ENCODE measurements at regions not wholly inside any gene's neighbourhood (a gene's known extent, or its start where the extent isn't known, plus 50 kb on each side); places are given as distances from the start of the nearest gene placed in this dataset.
A peak's percentile ranks its signal among the peaks of the same experiment; 100 is the strongest.

DNA sequence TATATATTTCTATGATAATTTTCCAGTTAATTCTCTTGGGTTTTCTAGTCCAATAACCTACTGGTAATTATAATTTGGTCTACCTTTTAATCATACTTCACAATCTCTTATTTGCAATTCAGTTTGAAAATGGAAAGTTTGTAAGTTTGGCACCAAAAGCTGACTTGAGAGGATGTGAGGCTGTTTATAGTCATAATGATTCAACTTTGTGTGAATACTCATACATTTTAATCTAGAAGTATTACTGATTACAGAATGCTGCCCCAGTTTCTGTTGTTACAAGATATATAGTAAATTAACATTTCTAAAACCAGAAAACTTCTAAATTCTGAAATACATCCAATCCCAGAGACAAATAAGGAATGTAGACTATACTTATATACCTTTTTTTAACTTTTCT, 158.2 kb downstream of the SLC38A4 start:
- no peak for DNase-seq (ENCODE audit: low read depth)
- no peak overlapping the region for H3K4me3 ChIP-seq (ENCODE audit: low read depth, low read length)
- TF ChIP-seq, protein P1, sequence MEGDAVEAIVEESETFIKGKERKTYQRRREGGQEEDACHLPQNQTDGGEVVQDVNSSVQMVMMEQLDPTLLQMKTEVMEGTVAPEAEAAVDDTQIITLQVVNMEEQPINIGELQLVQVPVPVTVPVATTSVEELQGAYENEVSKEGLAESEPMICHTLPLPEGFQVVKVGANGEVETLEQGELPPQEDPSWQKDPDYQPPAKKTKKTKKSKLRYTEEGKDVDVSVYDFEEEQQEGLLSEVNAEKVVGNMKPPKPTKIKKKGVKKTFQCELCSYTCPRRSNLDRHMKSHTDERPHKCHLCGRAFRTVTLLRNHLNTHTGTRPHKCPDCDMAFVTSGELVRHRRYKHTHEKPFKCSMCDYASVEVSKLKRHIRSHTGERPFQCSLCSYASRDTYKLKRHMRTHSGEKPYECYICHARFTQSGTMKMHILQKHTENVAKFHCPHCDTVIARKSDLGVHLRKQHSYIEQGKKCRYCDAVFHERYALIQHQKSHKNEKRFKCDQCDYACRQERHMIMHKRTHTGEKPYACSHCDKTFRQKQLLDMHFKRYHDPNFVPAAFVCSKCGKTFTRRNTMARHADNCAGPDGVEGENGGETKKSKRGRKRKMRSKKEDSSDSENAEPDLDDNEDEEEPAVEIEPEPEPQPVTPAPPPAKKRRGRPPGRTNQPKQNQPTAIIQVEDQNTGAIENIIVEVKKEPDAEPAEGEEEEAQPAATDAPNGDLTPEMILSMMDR (IDR thresholded peaks at IDR 0.05; ENCODE audit: low read depth, low read length) = no peak
- TF ChIP-seq, protein P2, sequence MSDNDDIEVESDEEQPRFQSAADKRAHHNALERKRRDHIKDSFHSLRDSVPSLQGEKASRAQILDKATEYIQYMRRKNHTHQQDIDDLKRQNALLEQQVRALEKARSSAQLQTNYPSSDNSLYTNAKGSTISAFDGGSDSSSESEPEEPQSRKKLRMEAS (IDR thresholded peaks at IDR 0.05; ENCODE audit: low read depth, low read length) = no peak
- TF ChIP-seq MYC (IDR thresholded peaks at IDR 0.05; ENCODE audit: low read depth, low read length) (no peak), POLR2A (IDR thresholded peaks at IDR 0.05; ENCODE audit: extremely low read depth, insufficient read length) (no peak)

DNA sequence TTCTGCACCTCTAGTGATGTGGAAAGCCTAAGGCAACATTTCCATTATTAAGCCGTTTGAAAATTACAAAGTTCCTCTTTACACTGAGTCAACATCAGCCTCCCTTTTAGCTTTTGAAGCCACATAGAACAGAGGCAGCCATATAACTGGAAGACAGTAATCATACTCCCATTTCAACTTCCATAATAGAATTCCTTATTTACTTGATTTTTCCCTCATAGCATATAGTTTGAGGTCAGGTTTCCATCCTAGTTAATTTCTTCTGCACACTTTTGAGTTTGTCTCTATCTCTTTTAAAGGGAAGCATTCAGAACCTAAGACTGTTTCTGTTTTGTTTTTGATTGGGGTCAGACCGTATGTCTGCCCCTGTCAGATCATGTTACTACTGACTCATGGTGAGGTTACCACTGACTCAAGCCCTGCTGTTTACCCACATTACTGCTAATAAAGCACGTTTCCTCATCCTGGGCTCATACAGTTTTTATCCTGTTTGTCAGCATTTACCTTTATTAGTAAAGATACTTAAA, 161.0 kb downstream of the SLC38A4 start:
- DNase-seq (ENCODE audit: low read depth) = peak; percentile 87
- peak overlapping the region; percentile 59 for H3K4me3 ChIP-seq (ENCODE audit: low read depth, low read length)
- TF ChIP-seq, protein P2 (IDR thresholded peaks at IDR 0.05; ENCODE audit: low read depth, low read length) = peak; percentile 91
- no peak for TF ChIP-seq POLR2A (IDR thresholded peaks at IDR 0.05; ENCODE audit: extremely low read depth, insufficient read length)
- TF ChIP-seq, protein P1 (IDR thresholded peaks at IDR 0.05; ENCODE audit: low read depth, low read length) = no peak
- peak; percentile 92 for TF ChIP-seq MYC (IDR thresholded peaks at IDR 0.05; ENCODE audit: low read depth, low read length)

DNA sequence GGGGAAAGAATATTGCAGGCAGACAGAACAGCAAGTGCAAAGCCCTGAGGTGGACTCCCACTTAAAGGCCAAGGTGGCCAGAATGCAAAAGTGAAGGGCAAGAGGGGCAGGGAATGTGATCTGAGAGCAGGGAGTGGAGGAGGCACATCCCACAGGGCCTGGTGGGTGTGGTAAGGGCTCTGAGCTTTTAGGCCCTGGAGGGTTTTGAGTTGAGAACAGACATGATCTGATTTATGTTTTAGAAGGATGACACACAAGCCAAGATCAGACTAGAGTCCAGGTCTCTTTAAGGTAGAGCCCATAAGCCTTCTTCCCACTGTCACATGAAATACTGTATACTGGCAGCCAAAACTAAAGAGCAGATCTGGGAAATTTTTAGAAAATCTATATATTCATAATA, 162.5 kb downstream of the SLC38A4 start:
- TF ChIP-seq, protein P1 (IDR thresholded peaks at IDR 0.05; ENCODE audit: low read depth, low read length) = no peak
- TF ChIP-seq MYC (IDR thresholded peaks at IDR 0.05; ENCODE audit: low read depth, low read length) (no peak), POLR2A (IDR thresholded peaks at IDR 0.05; ENCODE audit: extremely low read depth, insufficient read length) (no peak)
- TF ChIP-seq, protein P2 (IDR thresholded peaks at IDR 0.05; ENCODE audit: low read depth, low read length) = no peak
- DNase-seq (ENCODE audit: low read depth) = no peak
- no peak overlapping the region for H3K4me3 ChIP-seq (ENCODE audit: low read depth, low read length)

DNA sequence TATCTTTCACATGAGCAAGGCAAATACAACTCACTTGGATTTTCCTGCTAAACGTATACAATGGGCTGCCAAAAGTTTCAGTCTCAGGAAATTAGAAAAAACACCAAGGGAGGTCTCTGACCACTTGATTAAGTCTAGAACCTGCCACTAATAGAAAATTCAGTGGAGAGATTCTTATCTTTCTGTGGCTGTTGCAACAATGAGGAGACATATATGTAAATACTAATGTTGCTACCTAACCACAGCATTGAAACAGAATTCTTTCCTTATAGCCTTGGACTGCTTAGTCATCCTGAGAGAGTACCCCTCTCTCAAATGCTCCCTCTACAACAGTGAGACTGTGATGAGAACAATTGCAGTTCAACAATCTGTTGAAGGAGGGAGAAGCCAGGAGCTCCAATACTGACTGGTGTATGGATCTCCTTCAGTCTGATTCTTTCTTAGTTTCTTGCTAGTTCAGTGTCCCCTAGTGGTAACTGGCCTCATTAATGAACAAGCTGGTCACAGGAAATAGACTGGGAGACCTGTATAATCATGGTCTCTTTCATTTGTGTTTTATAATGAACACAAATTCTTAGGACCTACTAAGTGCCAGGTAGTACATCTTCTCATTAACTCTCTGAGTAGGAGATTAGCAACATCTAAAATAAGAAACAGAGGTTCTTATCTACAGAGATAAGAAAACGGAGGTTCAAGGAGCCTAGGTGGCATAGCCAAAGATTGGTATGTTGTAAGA, 164.5 kb downstream of the SLC38A4 start:
- H3K4me3 ChIP-seq (ENCODE audit: low read depth, low read length) = peak overlapping the region; percentile 35
- DNase-seq (ENCODE audit: low read depth) = peak; percentile 89
- TF ChIP-seq MYC (IDR thresholded peaks at IDR 0.05; ENCODE audit: low read depth, low read length) = no peak
- TF ChIP-seq, protein P2 (IDR thresholded peaks at IDR 0.05; ENCODE audit: low read depth, low read length) = no peak
- no peak for TF ChIP-seq POLR2A (IDR thresholded peaks at IDR 0.05; ENCODE audit: extremely low read depth, insufficient read length)
- TF ChIP-seq, protein P1 (IDR thresholded peaks at IDR 0.05; ENCODE audit: low read depth, low read length) = peak; percentile 73

DNA sequence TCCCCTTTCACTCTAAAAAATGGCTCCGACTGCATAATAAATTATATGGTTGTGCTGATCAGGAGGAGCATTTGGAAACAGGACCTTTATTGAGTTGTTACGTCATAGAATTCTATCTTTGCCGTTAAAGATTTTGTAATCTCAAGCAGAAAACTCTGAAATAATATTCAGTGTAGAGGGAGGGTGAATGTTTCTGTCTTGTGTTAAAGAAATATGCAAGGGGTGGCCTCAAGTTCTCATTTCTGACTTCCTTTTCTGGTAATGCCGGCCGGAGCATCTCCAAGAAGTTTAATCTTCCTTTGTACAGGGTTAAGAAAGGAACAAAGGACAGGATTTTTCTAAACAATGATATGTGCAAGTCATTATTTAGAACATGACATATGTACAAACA, 165.1 kb downstream of the SLC38A4 start:
- H3K4me3 ChIP-seq (ENCODE audit: low read depth, low read length) = peak overlapping the region; percentile 35
- TF ChIP-seq POLR2A (IDR thresholded peaks at IDR 0.05; ENCODE audit: extremely low read depth, insufficient read length) = no peak
- TF ChIP-seq, protein P2 (IDR thresholded peaks at IDR 0.05; ENCODE audit: low read depth, low read length) = no peak; the same call in 1 of the 2 replicates
- peak; percentile 76 for DNase-seq (ENCODE audit: low read depth)

DNA sequence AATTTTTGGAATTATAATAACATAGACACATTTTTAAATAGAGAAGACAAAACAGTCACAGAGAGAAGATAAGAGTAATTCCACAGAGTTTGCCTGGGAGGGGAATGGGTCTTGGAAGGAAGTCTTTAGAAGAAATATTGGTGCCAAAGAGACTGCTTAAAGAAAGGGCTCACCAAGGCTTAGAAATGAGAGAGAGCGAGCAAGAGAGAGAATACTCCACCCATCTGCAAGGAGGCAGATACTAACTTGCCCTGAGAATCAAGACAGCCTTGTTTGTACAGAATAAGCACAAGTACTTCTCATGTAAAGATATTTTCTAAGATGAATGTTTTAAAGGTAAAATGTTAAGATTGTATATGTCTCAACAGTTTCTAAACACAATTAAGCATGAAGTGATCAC, 165.5 kb downstream of the SLC38A4 start:
- DNase-seq (ENCODE audit: low read depth) = peak; percentile 25
- no peak overlapping the region for H3K4me3 ChIP-seq (ENCODE audit: low read depth, low read length)
- TF ChIP-seq POLR2A (IDR thresholded peaks at IDR 0.05; ENCODE audit: extremely low read depth, insufficient read length) (no peak), MYC (IDR thresholded peaks at IDR 0.05; ENCODE audit: low read depth, low read length) (no peak)
- TF ChIP-seq, protein P1 (IDR thresholded peaks at IDR 0.05; ENCODE audit: low read depth, low read length) = no peak
- TF ChIP-seq, protein P2 (IDR thresholded peaks at IDR 0.05; ENCODE audit: low read depth, low read length) = no peak

All from NB4 (cell line).